ENCODE measurements at regions not wholly inside any gene's neighbourhood (a gene's known extent, or its start where the extent isn't known, plus 50 kb on each side); places are given as distances from the start of the nearest gene placed in this dataset.

DNA sequence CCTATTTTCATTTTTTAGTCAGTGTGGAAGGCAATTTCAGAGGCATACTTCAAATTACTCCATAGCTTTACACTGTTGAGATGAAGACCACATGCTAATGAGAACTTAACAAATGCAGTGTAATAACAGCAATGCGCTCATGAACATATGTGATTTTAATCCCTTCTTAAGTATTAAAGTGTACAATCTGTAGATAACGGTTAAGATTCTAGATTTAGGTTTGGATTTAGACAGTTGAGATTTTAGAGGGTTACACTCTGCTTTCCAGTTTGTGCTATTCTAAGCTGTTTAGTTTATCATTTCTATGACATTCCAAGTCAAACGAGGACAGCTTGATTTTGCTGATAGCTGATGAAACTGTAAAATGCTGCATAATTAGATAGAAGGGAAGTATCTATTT is 257.8 kb upstream of the CHRM3 start:
- no peaks in the 10 kb centered on the region for H3K27me3 Mint-ChIP-seq
- H3K4me3 Mint-ChIP-seq, result no peak overlapping the region
- Histone ChIP-seq H3K4me2 (replicated peaks; ENCODE audit: low read depth, low read length, poor library complexity, severe bottlenecking) (no peak overlapping the region), H4K20me1 (ENCODE audit: control insufficient read depth, insufficient read depth, low read length, poor library complexity, severe bottlenecking) (no peaks in the 10 kb centered on the region), H3K27me3 (replicated peaks in 1 of 4; ENCODE audit: control extremely low read depth in 1 of 4, control insufficient read depth in 3 of 4, insufficient read depth in 4 of 4, low read length in 3 of 4) (no peaks in the 10 kb centered on the region), H3K4me1 (ENCODE audit: control insufficient read depth in 2 of 2, insufficient read depth in 2 of 2, low read length in 2 of 2) (no peaks in the 10 kb centered on the region), H3K9ac (ENCODE audit: low read length) (no peak overlapping the region), H2AFZ (ENCODE audit: insufficient read depth, low read depth, low read length, poor library complexity, severe bottlenecking) (no peak overlapping the region), H3K4me3 (ENCODE audit: control extremely low read depth in 1 of 5, extremely low read depth in 1 of 5, insufficient read depth in 1 of 5, low read depth in 2 of 5, low read length in 4 of 5) (no peak overlapping the region), H3K27ac (ENCODE audit: low read length in 2 of 2) (no peak overlapping the region), H3K79me2 (ENCODE audit: control insufficient read depth, insufficient read depth, low read length) (no peaks in the 10 kb centered on the region), H3K36me3 (replicated peaks in 1 of 2; ENCODE audit: control extremely low read depth in 1 of 2, control insufficient read depth in 1 of 2, extremely low read depth in 1 of 2, insufficient read depth in 2 of 2, low read length in 1 of 2) (no peaks in the 10 kb centered on the region), H3K9me3 (ENCODE audit: control extremely low read depth in 1 of 3, control insufficient read depth in 2 of 3, insufficient read depth in 1 of 3, low read length in 2 of 3) (no peaks in the 10 kb centered on the region)
- no CpG with 5 or more reads among the region's 3 CpGs for WGBS (ENCODE audit: insufficient coverage)
- ChIA-PET CTCF (no interaction called here), POLR2A (no interaction called here)
- H3K27ac Mint-ChIP-seq, result no peak overlapping the region
- no peaks in the 10 kb centered on the region for H3K4me1 Mint-ChIP-seq
- ATAC-seq (ENCODE audit: low read depth) (no peak), DNase-seq (no peak)
- intact Hi-C loops (cut with micrococcal nuclease), result no loop called here
- no peak for TF ChIP-seq EZH2 (IDR thresholded peaks at IDR 0.05; ENCODE audit: borderline replicate concordance, insufficient read depth, low read depth, low read length, poor library complexity, severe bottlenecking)
- TF ChIP-seq, protein P1, sequence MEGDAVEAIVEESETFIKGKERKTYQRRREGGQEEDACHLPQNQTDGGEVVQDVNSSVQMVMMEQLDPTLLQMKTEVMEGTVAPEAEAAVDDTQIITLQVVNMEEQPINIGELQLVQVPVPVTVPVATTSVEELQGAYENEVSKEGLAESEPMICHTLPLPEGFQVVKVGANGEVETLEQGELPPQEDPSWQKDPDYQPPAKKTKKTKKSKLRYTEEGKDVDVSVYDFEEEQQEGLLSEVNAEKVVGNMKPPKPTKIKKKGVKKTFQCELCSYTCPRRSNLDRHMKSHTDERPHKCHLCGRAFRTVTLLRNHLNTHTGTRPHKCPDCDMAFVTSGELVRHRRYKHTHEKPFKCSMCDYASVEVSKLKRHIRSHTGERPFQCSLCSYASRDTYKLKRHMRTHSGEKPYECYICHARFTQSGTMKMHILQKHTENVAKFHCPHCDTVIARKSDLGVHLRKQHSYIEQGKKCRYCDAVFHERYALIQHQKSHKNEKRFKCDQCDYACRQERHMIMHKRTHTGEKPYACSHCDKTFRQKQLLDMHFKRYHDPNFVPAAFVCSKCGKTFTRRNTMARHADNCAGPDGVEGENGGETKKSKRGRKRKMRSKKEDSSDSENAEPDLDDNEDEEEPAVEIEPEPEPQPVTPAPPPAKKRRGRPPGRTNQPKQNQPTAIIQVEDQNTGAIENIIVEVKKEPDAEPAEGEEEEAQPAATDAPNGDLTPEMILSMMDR (IDR thresholded peaks at IDR 0.05), result no peak
- H3K9me3 Mint-ChIP-seq (ENCODE audit: insufficient read depth), result peaks cover 5% of the 10 kb centered on the region

DNA sequence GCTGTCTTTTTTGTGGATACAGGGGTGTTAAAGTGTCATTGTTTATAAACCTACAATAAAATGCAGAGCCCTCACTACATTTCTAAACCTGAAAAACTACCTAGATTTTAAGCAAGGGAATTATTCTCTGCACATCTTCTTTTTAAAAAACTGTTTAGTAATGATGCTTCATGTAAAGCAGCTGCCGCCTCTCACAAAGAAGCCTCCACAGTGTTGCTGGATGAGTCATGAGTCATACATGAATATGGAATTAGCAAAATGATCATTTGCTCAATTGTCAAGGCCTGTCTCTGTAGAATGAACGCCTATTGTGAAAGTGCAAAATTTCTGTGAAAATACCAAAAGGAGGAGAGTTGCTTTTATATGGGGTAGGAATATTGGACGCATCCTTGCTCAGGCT is 259.5 kb upstream of the CHRM3 start:
- H3K4me3 Mint-ChIP-seq, result no peak overlapping the region
- H3K9me3 ChIP-seq (ENCODE audit: control extremely low read depth in 1 of 3, control insufficient read depth in 2 of 3, insufficient read depth in 1 of 3, low read length in 2 of 3), result peaks cover 0 to 4% (median 0%) of the 10 kb centered on the region in 3 donors
- no peak for TF ChIP-seq EZH2 (IDR thresholded peaks at IDR 0.05; ENCODE audit: borderline replicate concordance, insufficient read depth, low read depth, low read length, poor library complexity, severe bottlenecking)
- TF ChIP-seq, protein P1 (IDR thresholded peaks at IDR 0.05), result no peak
- no peaks in the 10 kb centered on the region for H3K79me2 ChIP-seq (ENCODE audit: control insufficient read depth, insufficient read depth, low read length)
- H3K9me3 Mint-ChIP-seq (ENCODE audit: insufficient read depth), result no peaks in the 10 kb centered on the region
- H3K27ac Mint-ChIP-seq, result no peak overlapping the region
- H3K4me1 Mint-ChIP-seq, result no peaks in the 10 kb centered on the region
- H3K36me3 ChIP-seq (replicated peaks in 1 of 2; ENCODE audit: control extremely low read depth in 1 of 2, control insufficient read depth in 1 of 2, extremely low read depth in 1 of 2, insufficient read depth in 2 of 2, low read length in 1 of 2), result no peaks in the 10 kb centered on the region
- CTCF ChIA-PET, result no interaction called here
- H3K27ac ChIP-seq (ENCODE audit: low read length in 2 of 2), result no peak overlapping the region
- no peak overlapping the region for H3K4me2 ChIP-seq (replicated peaks; ENCODE audit: low read depth, low read length, poor library complexity, severe bottlenecking)
- no peak overlapping the region for H3K4me3 ChIP-seq (ENCODE audit: control extremely low read depth in 1 of 5, extremely low read depth in 1 of 5, insufficient read depth in 1 of 5, low read depth in 2 of 5, low read length in 4 of 5)
- H3K27me3 Mint-ChIP-seq, result no peaks in the 10 kb centered on the region
- POLR2A ChIA-PET, result no interaction called here
- H3K4me1 ChIP-seq (ENCODE audit: control insufficient read depth in 2 of 2, insufficient read depth in 2 of 2, low read length in 2 of 2), result no peaks in the 10 kb centered on the region
- WGBS (ENCODE audit: insufficient coverage), result no CpG with 5 or more reads among the region's 3 CpGs
- H3K27me3 ChIP-seq (replicated peaks in 1 of 4; ENCODE audit: control extremely low read depth in 1 of 4, control insufficient read depth in 3 of 4, insufficient read depth in 4 of 4, low read length in 3 of 4), result no peaks in the 10 kb centered on the region
- ATAC-seq (ENCODE audit: low read depth) (no peak), DNase-seq (no peak)
- H2AFZ ChIP-seq (ENCODE audit: insufficient read depth, low read depth, low read length, poor library complexity, severe bottlenecking), result no peak overlapping the region
- H4K20me1 ChIP-seq (ENCODE audit: control insufficient read depth, insufficient read depth, low read length, poor library complexity, severe bottlenecking), result no peaks in the 10 kb centered on the region
- intact Hi-C loops (cut with micrococcal nuclease), result no loop called here
- H3K9ac ChIP-seq (ENCODE audit: low read length), result no peak overlapping the region

Data from B cell (primary cell).